K562 (cell line): ENCODE measurements at regions not wholly inside any gene's neighbourhood (a gene's known extent, or its start where the extent isn't known, plus 50 kb on each side); places are given as distances from the start of the nearest gene placed in this dataset.

Experiments used
- ATAC-seq: fragments of 200-7000 bp; cut with Tn5 transposase; 3 replicates; pipeline ENCODE4 v1.9.1; 2020; ENCODE audit warnings: moderate library complexity
- BruUV-seq: library from RNA; stranded (reverse); fragments of 400-500 nt; replicated peaks from 2 replicates; lab custom pipeline; 2021; lab: Mats Ljungman, UMichigan
- CTCF ChIA-PET: fragments of 300-600 bp; formaldehyde crosslinking; extraction: SDS; loops from one replicate; lab custom pipeline; 2021; ENCODE audit warnings: low intra/inter-chr PET ratio; lab: Yijun Ruan, JAX
- POLR2A ChIA-PET: fragments of 300-600, 350-650 bp; sonication (Branson Sonifier 250); formaldehyde crosslinking; extraction: SDS; loops from one replicate; lab custom pipeline; 2021; ENCODE audit warnings: antibody characterized with exemption, inconsistent platforms; lab: Yijun Ruan, JAX
- DNase-seq, 4 experiments: peaks; one replicate each; pipeline versions ENCODE4 v3.0.0 to v3.0.0-alpha.2; 2011 to 2018; ENCODE audit warnings: low spot score in 3 of 4, mixed read lengths in 3 of 4; ENCODE audit errors: extremely low read depth in 1 of 4
- FAIRE-seq: peaks from 2 replicates; lab custom pipeline; 2011; peaks lifted over from hg19 to GRCh38; lab: Jason Lieb, UNC
- H2AFZ ChIP-seq: 2 replicates; pipeline ENCODE4 v1.6.0; 2011; ENCODE audit warnings: low read depth, low read length, control low read depth, inconsistent platforms
- H3K27ac ChIP-seq: fragments of 200-600 bp; 3 replicates; pipeline ENCODE4 v1.8.0; 2011; ENCODE audit warnings: low read depth, mild to moderate bottlenecking, control low read depth, inconsistent platforms, low read length, moderate library complexity, mixed read lengths; ENCODE audit errors: extremely low read depth
- H3K27me3 ChIP-seq, 2 experiments: fragments of 300-600 bp in 1 of 2; 2 replicates in 1 of 2; 3 replicates in 1 of 2; pipeline versions ENCODE4 v1.6.0 to v1.8.0; 2011; ENCODE audit warnings: inconsistent platforms in 2 of 2, low read length in 2 of 2, mild to moderate bottlenecking in 1 of 2, mixed read lengths in 1 of 2, moderate library complexity in 1 of 2; ENCODE audit not compliant: control insufficient read depth in 2 of 2, insufficient read depth in 2 of 2
- H3K36me3 ChIP-seq: fragments of 300-600 bp; 3 replicates; pipeline ENCODE4 v1.8.0; 2011; ENCODE audit warnings: mild to moderate bottlenecking, low read length, inconsistent platforms; ENCODE audit not compliant: control insufficient read depth, insufficient read depth
- H3K4me1 ChIP-seq, 2 experiments: fragments of 200-600 bp in 1 of 2; replicated peaks in 1 of 2; 2 replicates in 1 of 2; 3 replicates in 1 of 2; pipeline versions ENCODE4 v1.5.1 to v1.8.0; 2011; ENCODE audit warnings: inconsistent platforms in 2 of 2, low read length in 2 of 2, mild to moderate bottlenecking in 1 of 2, mixed read lengths in 1 of 2, moderate library complexity in 1 of 2; ENCODE audit not compliant: control insufficient read depth in 2 of 2, insufficient read depth in 2 of 2
- H3K4me2 ChIP-seq: 2 replicates; pipeline ENCODE4 v1.6.1; 2011; ENCODE audit warnings: low read length, control low read depth, inconsistent platforms, mixed read lengths; ENCODE audit not compliant: insufficient read depth
- H3K4me3 ChIP-seq: fragments of 200-600 bp; sonication (generic), shearing (Covaris generic); 2 replicates; pipeline ENCODE4 v1.5.1; 2016; ENCODE audit warnings: control low read depth, inconsistent platforms
- H3K79me2 ChIP-seq: fragments of 200-600 bp; 3 replicates; pipeline ENCODE4 v1.8.0; 2011; ENCODE audit warnings: low read length, inconsistent platforms; ENCODE audit not compliant: control insufficient read depth, insufficient read depth
- H3K9ac ChIP-seq, 2 experiments: 2 replicates each; pipeline versions ENCODE4 v1.6.0 to v1.6.1; 2011; ENCODE audit warnings: low read depth in 2 of 2, low read length in 2 of 2, control low read depth in 1 of 2, inconsistent platforms in 1 of 2, mild to moderate bottlenecking in 1 of 2, mixed read lengths in 1 of 2; ENCODE audit not compliant: insufficient read depth in 1 of 2
- H3K9me1 ChIP-seq: one replicate; pipeline ENCODE4 v1.6.0; 2011; ENCODE audit warnings: inconsistent platforms, mild to moderate bottlenecking, low read length, moderate library complexity; ENCODE audit not compliant: control insufficient read depth, insufficient read depth
- H3K9me3 ChIP-seq: replicated peaks from 2 replicates; pipeline ENCODE4 v1.5.1; 2011; ENCODE audit warnings: low read depth, low read length, inconsistent platforms; ENCODE audit not compliant: control insufficient read depth, insufficient read depth
- H4K20me1 ChIP-seq: replicated peaks from 2 replicates; pipeline ENCODE4 v1.6.1; 2011; ENCODE audit warnings: low read length, inconsistent platforms, mixed read lengths; ENCODE audit not compliant: control insufficient read depth, insufficient read depth
- AFF4 ChIP-seq: sonication (generic); formaldehyde crosslinking; IDR thresholded peaks from 2 replicates; pipeline ENCODE4 v1.8.0; 2023; ENCODE audit warnings: mild to moderate bottlenecking, missing genetic modification reagents
- ATF7 ChIP-seq: fragments of 450-650 bp; IDR thresholded peaks from 2 replicates; pipeline ENCODE4 v1.7.1; 2014; ENCODE audit warnings: mild to moderate bottlenecking, moderate library complexity
- CBFA2T3 ChIP-seq: fragments of 450-650 bp; IDR thresholded peaks from 2 replicates; pipeline ENCODE4 v1.6.1; 2017
- FOXO4 ChIP-seq: fragments of 450-650 bp; formaldehyde crosslinking; IDR thresholded peaks from 2 replicates; pipeline ENCODE4 v1.4.0; 2020; ENCODE audit warnings: mild to moderate bottlenecking, moderate library complexity
- HIVEP1 ChIP-seq: fragments of 250-450 bp; sonication (Bioruptor Pico); IDR thresholded peaks from 2 replicates; pipeline ENCODE4 v1.4.0; 2020; ENCODE audit warnings: mild to moderate bottlenecking
- RREB1 ChIP-seq: fragments of 250-450 bp; sonication (Bioruptor Pico); IDR thresholded peaks from 2 replicates; pipeline ENCODE4 v1.4.0; 2020
- ZNF224 ChIP-seq: sonication (generic); formaldehyde crosslinking; IDR thresholded peaks from 2 replicates; pipeline ENCODE4 v1.8.0; 2022; ENCODE audit warnings: mild to moderate bottlenecking, missing genetic modification reagents
- ZNF655 ChIP-seq: fragments of 250-450 bp; sonication (Bioruptor Pico); IDR thresholded peaks from 2 replicates; pipeline ENCODE4 v1.5.0; 2021
- WGBS: fragments of 100-300 bp; shearing (Covaris generic); methylation state at CpG from one replicate; pipeline ENCODE4 v1.1.6; 2016; ENCODE audit warnings: low coverage, mixed read lengths; ENCODE audit not compliant: insufficient coverage; ENCODE audit errors: missing lambda C conversion rate; 5-methylcytosine and 5-hydroxymethylcytosine counted together
- in situ Hi-C: fragments of 300-500 bp; cut with MboI; formaldehyde crosslinking; loops from 4 replicates; pipeline ENCODE4 v1.15.0; 2018; ENCODE audit warnings: inconsistent platforms, mixed read lengths
- intact Hi-C: fragments of 100-400 bp; cut with micrococcal nuclease; formaldehyde crosslinking; loops from 2 replicates; pipeline ENCODE4 v1.14.2; 2022

GRCh38 chr14:54129850-54130640 is 173.4 kb upstream of the BMP4 start (continued):
- TF ChIP-seq ZNF224 = no peak
- no peak for TF ChIP-seq FOXO4 (CRISPR knock-in tag)
- no peak for TF ChIP-seq HIVEP1 (CRISPR knock-in tag)
- TF ChIP-seq CBFA2T3 = no peak
- TF ChIP-seq, all 486 proteins: peak for 0

- CTCF ChIA-PET = no interaction called here
- H4K20me1 ChIP-seq = no peaks in the 10 kb centered on the region
- H3K9me3 ChIP-seq = no peaks in the 10 kb centered on the region
- in situ Hi-C loops = no loop called here
- no peaks in the 10 kb centered on the region for H3K9me1 ChIP-seq
- intact Hi-C loops = no loop called here
- no peak overlapping the region for H3K4me2 ChIP-seq
- no peak overlapping the region for H2AFZ ChIP-seq
- no peaks in the 10 kb centered on the region for H3K27me3 ChIP-seq
- no peak for ATAC-seq
- BruUV-seq = no TSS peak
- no peak for DNase-seq
- no peaks in the 10 kb centered on the region for H3K4me1 ChIP-seq
- H3K36me3 ChIP-seq = no peaks in the 10 kb centered on the region
- H3K4me3 ChIP-seq = no peak overlapping the region
- WGBS = 0% methylated on average over 3 of the region's 3 CpGs
- POLR2A ChIA-PET = interaction anchor here (0.5 kb wide), 1 partner anchor 361 kb away, joined by 3 read pairs; no protein-coding TSS in a partner anchor
- FAIRE-seq = no peak
- no peaks in the 10 kb centered on the region for H3K79me2 ChIP-seq
- H3K9ac ChIP-seq = no peak overlapping the region
- H3K27ac ChIP-seq = no peak overlapping the region
- TF ChIP-seq AFF4 = no peak
- TF ChIP-seq ATF7 = no peak
- no peak for TF ChIP-seq RREB1 (CRISPR knock-in tag)
- TF ChIP-seq ZNF655 = no peak
Observed at GRCh38 chr14:54132496-54132895, 175.9 kb upstream of the BMP4 start.
